Left ventricle myocardium inferior (tissue), 1 donor: ENCODE measurements at regions not wholly inside any gene's neighbourhood (a gene's known extent, or its start where the extent isn't known, plus 50 kb on each side); places are given as distances from the start of the nearest gene placed in this dataset.

Source experiments
- DNase-seq: peaks from one replicate; pipeline ENCODE4 v3.0.0-alpha.2; 2020
- H3K27ac ChIP-seq: fragments of 200-600 bp; replicated peaks from 2 replicates; pipeline ENCODE4 v1.8.0; 2021
- H3K27me3 ChIP-seq: fragments of 200-600 bp; 2 replicates; pipeline ENCODE4 v1.8.0; 2021; ENCODE audit warnings: low read depth
- H3K36me3 ChIP-seq: fragments of 200-600 bp; 2 replicates; pipeline ENCODE4 v1.8.0; 2021
- H3K4me1 ChIP-seq: fragments of 200-600 bp; 2 replicates; pipeline ENCODE4 v1.8.0; 2021
- H3K4me3 ChIP-seq: fragments of 200-600 bp; 2 replicates; pipeline ENCODE4 v1.8.0; 2021; ENCODE audit warnings: mild to moderate bottlenecking, moderate library complexity
- H3K9me3 ChIP-seq: fragments of 200-600 bp; replicated peaks from 2 replicates; pipeline ENCODE4 v1.8.0; 2021
- intact Hi-C: fragments of 100-400 bp; cut with micrococcal nuclease; formaldehyde crosslinking; loops from one replicate; pipeline ENCODE4 v1.11.0; 2022
- TF ChIP-seq, protein P1 (sequence below): fragments of 200-600 bp; IDR thresholded peaks from 2 replicates; pipeline ENCODE4 v1.8.0; 2021; ENCODE audit warnings: antibody characterized with exemption, mild to moderate bottlenecking, borderline replicate concordance
- donor health status: DM: no; HTN: yes; CAD: no; lungs with severe emphysema.

DNA sequence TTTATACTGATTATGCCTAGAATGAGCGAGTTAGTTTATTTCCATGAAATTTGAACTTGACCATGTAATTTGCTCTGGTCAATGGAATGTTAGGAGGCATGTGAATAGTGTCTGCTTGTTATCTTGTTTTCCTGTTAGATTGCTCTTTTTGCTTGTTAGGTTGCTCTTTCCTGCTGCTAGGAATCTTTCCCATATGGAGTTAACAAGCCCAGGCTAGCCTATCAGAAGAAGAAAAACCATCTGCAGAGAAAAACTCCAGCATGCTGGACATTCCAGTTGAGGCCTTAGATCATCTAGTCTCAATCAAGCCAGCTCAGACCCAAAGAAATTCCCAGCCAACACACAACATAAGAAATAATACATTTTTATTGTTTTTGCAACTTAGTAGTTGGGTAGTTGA, 470.2 kb upstream of the AGTR1 start:
- Histone ChIP-seq H3K4me1 (no peaks in the 10 kb centered on the region), H3K4me3 (no peak overlapping the region), H3K27me3 (no peaks in the 10 kb centered on the region), H3K27ac (no peak overlapping the region), H3K9me3 (no peaks in the 10 kb centered on the region), H3K36me3 (no peaks in the 10 kb centered on the region)
- no peak for DNase-seq
- intact Hi-C loops: no loop called here
- TF ChIP-seq, protein P1, sequence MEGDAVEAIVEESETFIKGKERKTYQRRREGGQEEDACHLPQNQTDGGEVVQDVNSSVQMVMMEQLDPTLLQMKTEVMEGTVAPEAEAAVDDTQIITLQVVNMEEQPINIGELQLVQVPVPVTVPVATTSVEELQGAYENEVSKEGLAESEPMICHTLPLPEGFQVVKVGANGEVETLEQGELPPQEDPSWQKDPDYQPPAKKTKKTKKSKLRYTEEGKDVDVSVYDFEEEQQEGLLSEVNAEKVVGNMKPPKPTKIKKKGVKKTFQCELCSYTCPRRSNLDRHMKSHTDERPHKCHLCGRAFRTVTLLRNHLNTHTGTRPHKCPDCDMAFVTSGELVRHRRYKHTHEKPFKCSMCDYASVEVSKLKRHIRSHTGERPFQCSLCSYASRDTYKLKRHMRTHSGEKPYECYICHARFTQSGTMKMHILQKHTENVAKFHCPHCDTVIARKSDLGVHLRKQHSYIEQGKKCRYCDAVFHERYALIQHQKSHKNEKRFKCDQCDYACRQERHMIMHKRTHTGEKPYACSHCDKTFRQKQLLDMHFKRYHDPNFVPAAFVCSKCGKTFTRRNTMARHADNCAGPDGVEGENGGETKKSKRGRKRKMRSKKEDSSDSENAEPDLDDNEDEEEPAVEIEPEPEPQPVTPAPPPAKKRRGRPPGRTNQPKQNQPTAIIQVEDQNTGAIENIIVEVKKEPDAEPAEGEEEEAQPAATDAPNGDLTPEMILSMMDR: no peak

DNA sequence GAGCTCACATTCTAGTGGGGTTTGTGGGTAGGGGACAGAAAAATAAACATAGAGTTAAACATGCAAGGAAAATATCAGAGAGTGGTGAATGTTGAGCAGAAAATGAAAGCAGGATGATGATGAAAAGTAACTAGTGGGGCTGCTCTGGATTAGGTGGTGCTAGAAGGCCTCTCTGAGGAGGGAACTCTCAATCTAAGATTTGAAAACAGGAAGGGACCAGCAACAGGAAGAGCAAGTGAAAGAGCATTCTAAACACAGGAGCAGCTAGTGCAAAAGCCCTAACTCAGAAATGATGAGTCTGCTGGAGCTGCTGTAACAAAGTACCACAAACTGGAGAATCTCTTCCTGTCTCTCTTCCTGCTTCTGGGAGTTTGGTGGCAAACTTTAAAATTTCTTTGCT, 468.6 kb upstream of the AGTR1 start:
- no peaks in the 10 kb centered on the region for H3K27me3 ChIP-seq
- intact Hi-C loops: no loop called here
- H3K36me3 ChIP-seq: no peaks in the 10 kb centered on the region
- TF ChIP-seq, protein P1: no peak
- no peaks in the 10 kb centered on the region for H3K9me3 ChIP-seq
- no peak for DNase-seq
- H3K4me1 ChIP-seq: no peaks in the 10 kb centered on the region
- no peak overlapping the region for H3K27ac ChIP-seq
- no peak overlapping the region for H3K4me3 ChIP-seq

DNA sequence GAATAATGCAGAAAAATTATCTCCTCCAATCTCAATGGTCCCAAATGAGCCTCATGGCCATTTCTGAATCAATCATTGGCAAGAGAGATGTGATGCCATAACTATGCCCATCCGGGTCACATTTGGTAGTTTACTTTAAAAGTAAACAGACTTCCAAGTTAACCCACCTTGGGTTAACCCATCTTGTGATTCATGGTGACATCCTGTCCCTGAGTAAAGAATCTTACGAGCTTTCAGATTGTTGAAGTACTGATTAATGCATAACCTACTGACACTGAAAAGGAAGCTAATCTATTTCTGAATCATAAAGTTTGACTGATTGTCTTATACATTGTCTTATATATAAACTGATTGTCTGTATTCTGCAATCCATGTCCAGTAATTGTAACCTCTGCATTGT, 467.2 kb upstream of the AGTR1 start:
- Histone ChIP-seq H3K36me3 (no peaks in the 10 kb centered on the region), H3K4me3 (no peak overlapping the region), H3K27ac (no peak overlapping the region), H3K27me3 (no peaks in the 10 kb centered on the region), H3K9me3 (no peaks in the 10 kb centered on the region), H3K4me1 (no peaks in the 10 kb centered on the region)
- no peak for DNase-seq
- intact Hi-C loops: no loop called here
- TF ChIP-seq, protein P1: no peak

DNA sequence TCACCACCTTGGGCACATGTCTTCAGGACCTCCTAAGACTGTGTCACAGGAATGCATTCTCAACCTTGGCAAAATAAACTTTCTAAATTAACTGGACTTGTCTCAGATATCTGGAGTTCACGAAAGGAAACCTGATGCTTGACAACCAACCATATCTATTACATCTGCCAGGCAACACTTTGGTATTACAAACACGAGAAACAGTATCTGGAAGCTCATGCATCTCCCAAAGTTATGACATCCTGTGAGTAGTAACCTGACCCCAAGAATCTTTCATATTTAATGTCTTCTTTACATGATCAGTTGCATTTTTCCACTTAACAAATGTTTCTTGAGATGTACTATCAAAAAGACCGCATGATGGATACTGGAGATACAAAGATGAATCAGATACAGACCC, 465.3 kb upstream of the AGTR1 start:
- Histone ChIP-seq H3K4me3 (no peak overlapping the region), H3K27ac (no peak overlapping the region), H3K9me3 (no peaks in the 10 kb centered on the region), H3K36me3 (no peaks in the 10 kb centered on the region), H3K27me3 (no peaks in the 10 kb centered on the region), H3K4me1 (no peaks in the 10 kb centered on the region)
- TF ChIP-seq, protein P1: no peak
- no peak for DNase-seq
- intact Hi-C loops: no loop called here

DNA sequence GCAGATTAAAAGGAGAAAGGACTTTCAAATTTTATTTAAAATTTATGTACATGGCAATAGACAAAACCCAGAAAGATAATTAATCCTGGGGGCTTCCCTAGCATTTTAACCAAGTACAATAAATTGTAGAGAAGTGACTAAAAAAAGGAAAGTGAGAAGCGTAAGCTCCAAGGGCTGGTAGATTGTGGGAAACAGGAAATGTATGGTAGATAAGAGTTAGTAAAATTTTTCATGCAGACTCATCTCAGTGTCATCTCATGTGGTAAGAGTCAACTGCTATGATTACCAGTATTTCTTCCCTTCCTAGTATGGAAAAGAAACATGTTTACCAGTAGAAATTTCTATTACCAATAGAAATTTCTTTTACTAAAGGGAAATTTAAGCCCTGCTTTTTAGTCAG, 464.3 kb upstream of the AGTR1 start:
- intact Hi-C loops: no loop called here
- DNase-seq: no peak
- no peak overlapping the region for H3K27ac ChIP-seq
- H3K9me3 ChIP-seq: no peaks in the 10 kb centered on the region
- TF ChIP-seq, protein P1: no peak
- H3K27me3 ChIP-seq: no peaks in the 10 kb centered on the region
- H3K36me3 ChIP-seq: no peaks in the 10 kb centered on the region
- H3K4me1 ChIP-seq: no peaks in the 10 kb centered on the region
- H3K4me3 ChIP-seq: no peak overlapping the region

DNA sequence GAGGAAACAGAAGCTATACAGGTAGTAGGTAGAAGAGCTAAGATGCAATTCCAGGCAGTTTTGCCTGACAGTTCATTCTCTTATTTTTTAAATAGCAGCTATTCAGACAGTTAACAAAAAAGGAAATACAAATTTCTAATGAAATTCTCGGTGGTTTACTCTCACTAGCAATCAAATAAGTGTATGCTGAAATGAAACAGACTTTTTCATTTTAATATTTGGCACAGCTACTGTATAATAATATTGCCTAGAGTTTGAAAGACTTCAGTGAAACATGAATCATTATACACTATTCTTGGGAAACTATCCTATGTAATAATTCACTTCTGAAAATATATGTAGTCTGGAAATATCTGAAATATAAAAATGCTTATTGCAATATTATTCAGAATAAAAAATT, 463.2 kb upstream of the AGTR1 start:
- no peaks in the 10 kb centered on the region for H3K27me3 ChIP-seq
- no peak overlapping the region for H3K4me3 ChIP-seq
- DNase-seq: no peak
- no peak overlapping the region for H3K27ac ChIP-seq
- H3K36me3 ChIP-seq: no peaks in the 10 kb centered on the region
- H3K9me3 ChIP-seq: no peaks in the 10 kb centered on the region
- no peaks in the 10 kb centered on the region for H3K4me1 ChIP-seq
- TF ChIP-seq, protein P1: no peak
- intact Hi-C loops: no loop called here
